GM12878 (cell line): ENCODE measurements at regions not wholly inside any gene's neighbourhood (a gene's known extent, or its start where the extent isn't known, plus 50 kb on each side); places are given as distances from the start of the nearest gene placed in this dataset.

Experiments used
- ATF7 ChIP-seq: fragments of 450-650 bp; IDR thresholded peaks from 2 replicates; pipeline ENCODE4 v1.6.1; 2016; ENCODE audit warnings: low read depth, mild to moderate bottlenecking
- CEBPB ChIP-seq, 2 experiments: fragments of 150-350 bp in 1 of 2; IDR thresholded peaks; 2 replicates each; pipeline ENCODE4 v1.6.1; 2012 to 2014; ENCODE audit warnings: low read depth in 2 of 2, low read length in 2 of 2, borderline replicate concordance in 1 of 2, inconsistent platforms in 1 of 2
- CTCF ChIP-seq, 3 experiments: IDR thresholded peaks in 2 of 3; conservative IDR thresholded peaks in 1 of 3; 2 replicates each; pipeline ENCODE4 v1.5.1; 2011; ENCODE audit warnings: low read depth in 3 of 3, low read length in 3 of 3, mild to moderate bottlenecking in 3 of 3, control low read depth in 2 of 3, moderate library complexity in 2 of 3, inconsistent platforms in 1 of 3, mixed read lengths in 1 of 3; ENCODE audit not compliant: control insufficient read depth in 2 of 3, insufficient read depth in 1 of 3; ENCODE audit errors: extremely low read depth in 1 of 3
- DPF2 ChIP-seq: fragments of 450-650 bp; IDR thresholded peaks from 2 replicates; pipeline ENCODE4 v1.6.1; 2017; ENCODE audit warnings: mild to moderate bottlenecking
- EED ChIP-seq: sonication (generic); IDR thresholded peaks from 2 replicates; pipeline ENCODE4 v1.6.1; 2016; ENCODE audit warnings: antibody characterized with exemption, low read depth
- EP300 ChIP-seq, 2 experiments: fragments of 150-350 bp in 1 of 2; IDR thresholded peaks; 2 replicates each; pipeline ENCODE4 v1.6.1; 2011 to 2012; ENCODE audit warnings: low read depth in 2 of 2, low read length in 2 of 2, borderline replicate concordance in 1 of 2, improper control_type of control experiment in 1 of 2, inconsistent platforms in 1 of 2; ENCODE audit not compliant: control insufficient read depth in 1 of 2
- HDAC2 ChIP-seq: fragments of 200-600 bp; sonication (generic); IDR thresholded peaks from 2 replicates; pipeline ENCODE4 v1.6.1; 2017
- MAX ChIP-seq: IDR thresholded peaks from 2 replicates; pipeline ENCODE4 v1.6.1; 2012; ENCODE audit warnings: low read depth, low read length, improper control_type of control experiment
- TCF3 ChIP-seq: IDR thresholded peaks from 2 replicates; pipeline ENCODE4 v1.6.1; 2012; ENCODE audit warnings: low read depth, mild to moderate bottlenecking, low read length, borderline replicate concordance; ENCODE audit not compliant: insufficient read depth
- ZZZ3 ChIP-seq: IDR thresholded peaks from 2 replicates; pipeline ENCODE4 v1.6.1; 2011; ENCODE audit warnings: low read depth; ENCODE audit not compliant: control insufficient read depth, insufficient read length

GRCh38 chr1:164918140-164918539 lies 359.2 kb downstream of the PBX1 start:
- TF ChIP-seq EED (no peak), CTCF (IDR thresholded peaks at IDR 0.05 in 2 of 3, conservative IDR thresholded peaks at IDR 0.05 in 1 of 3; ENCODE audit: control insufficient read depth in 2 of 3, extremely low read depth in 1 of 3, insufficient read depth in 1 of 3, low read depth in 3 of 3, low read length in 3 of 3) (no peak), MAX (no peak), ATF7 (no peak), CEBPB (IDR thresholded peaks at IDR 0.05; ENCODE audit: borderline replicate concordance in 1 of 2, low read depth in 2 of 2, low read length in 2 of 2) (no peak), HDAC2 (no peak), TCF3 (no peak), EP300 (IDR thresholded peaks at IDR 0.05; ENCODE audit: borderline replicate concordance in 1 of 2, control insufficient read depth in 1 of 2, low read depth in 2 of 2, low read length in 2 of 2) (no peak), DPF2 (no peak), ZZZ3 (no peak)
